ENCODE measurements at regions not wholly inside any gene's neighbourhood (a gene's known extent, or its start where the extent isn't known, plus 50 kb on each side); places are given as distances from the start of the nearest gene placed in this dataset.

DNA sequence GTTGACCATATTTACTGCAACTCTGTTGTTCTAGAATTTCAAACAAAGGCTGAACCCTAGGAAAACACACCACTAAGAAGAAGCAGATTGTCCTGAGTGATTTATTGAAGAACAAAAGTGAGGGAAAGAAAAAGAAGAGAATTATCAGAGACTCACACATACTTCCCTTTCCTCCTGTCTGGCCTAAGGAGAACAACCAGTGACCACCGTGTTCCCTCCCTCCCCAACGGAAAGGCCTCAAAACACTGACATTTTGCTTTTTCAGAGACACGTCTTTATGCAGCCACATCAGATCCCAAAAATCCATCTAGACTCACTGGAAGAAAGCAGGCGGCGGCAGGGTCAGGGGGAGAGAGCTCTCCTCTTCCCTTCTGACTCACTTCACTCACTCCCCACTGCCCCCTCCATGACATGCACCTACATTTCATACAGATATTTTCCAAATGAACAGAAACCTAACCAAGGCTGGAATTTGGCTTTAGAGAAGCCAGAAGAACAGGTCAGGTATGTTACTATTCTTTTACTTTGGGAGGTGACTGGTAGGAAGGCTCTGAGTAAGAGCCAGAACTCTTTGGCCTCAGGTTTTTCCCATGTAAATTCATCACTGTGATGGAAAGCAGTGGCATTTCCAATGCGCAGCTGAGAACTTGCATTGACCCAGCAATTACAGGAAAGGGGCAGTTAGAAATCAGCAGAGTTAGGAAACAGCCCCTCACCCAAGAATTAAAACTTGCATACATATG, 169.9 kb downstream of the BCL11A start:
- TF ChIP-seq, protein P1, sequence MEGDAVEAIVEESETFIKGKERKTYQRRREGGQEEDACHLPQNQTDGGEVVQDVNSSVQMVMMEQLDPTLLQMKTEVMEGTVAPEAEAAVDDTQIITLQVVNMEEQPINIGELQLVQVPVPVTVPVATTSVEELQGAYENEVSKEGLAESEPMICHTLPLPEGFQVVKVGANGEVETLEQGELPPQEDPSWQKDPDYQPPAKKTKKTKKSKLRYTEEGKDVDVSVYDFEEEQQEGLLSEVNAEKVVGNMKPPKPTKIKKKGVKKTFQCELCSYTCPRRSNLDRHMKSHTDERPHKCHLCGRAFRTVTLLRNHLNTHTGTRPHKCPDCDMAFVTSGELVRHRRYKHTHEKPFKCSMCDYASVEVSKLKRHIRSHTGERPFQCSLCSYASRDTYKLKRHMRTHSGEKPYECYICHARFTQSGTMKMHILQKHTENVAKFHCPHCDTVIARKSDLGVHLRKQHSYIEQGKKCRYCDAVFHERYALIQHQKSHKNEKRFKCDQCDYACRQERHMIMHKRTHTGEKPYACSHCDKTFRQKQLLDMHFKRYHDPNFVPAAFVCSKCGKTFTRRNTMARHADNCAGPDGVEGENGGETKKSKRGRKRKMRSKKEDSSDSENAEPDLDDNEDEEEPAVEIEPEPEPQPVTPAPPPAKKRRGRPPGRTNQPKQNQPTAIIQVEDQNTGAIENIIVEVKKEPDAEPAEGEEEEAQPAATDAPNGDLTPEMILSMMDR (IDR thresholded peaks at IDR 0.05) = no peak
- TF ChIP-seq POLR2AphosphoS5 (IDR thresholded peaks at IDR 0.05; ENCODE audit: low read depth, low read length) = no peak
- TF ChIP-seq, protein P2, sequence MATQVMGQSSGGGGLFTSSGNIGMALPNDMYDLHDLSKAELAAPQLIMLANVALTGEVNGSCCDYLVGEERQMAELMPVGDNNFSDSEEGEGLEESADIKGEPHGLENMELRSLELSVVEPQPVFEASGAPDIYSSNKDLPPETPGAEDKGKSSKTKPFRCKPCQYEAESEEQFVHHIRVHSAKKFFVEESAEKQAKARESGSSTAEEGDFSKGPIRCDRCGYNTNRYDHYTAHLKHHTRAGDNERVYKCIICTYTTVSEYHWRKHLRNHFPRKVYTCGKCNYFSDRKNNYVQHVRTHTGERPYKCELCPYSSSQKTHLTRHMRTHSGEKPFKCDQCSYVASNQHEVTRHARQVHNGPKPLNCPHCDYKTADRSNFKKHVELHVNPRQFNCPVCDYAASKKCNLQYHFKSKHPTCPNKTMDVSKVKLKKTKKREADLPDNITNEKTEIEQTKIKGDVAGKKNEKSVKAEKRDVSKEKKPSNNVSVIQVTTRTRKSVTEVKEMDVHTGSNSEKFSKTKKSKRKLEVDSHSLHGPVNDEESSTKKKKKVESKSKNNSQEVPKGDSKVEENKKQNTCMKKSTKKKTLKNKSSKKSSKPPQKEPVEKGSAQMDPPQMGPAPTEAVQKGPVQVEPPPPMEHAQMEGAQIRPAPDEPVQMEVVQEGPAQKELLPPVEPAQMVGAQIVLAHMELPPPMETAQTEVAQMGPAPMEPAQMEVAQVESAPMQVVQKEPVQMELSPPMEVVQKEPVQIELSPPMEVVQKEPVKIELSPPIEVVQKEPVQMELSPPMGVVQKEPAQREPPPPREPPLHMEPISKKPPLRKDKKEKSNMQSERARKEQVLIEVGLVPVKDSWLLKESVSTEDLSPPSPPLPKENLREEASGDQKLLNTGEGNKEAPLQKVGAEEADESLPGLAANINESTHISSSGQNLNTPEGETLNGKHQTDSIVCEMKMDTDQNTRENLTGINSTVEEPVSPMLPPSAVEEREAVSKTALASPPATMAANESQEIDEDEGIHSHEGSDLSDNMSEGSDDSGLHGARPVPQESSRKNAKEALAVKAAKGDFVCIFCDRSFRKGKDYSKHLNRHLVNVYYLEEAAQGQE (IDR thresholded peaks at IDR 0.05; ENCODE audit: insufficient read depth in 1 of 2, low read depth in 2 of 2, low read length in 1 of 2) = no peak
- TF ChIP-seq SIN3A (IDR thresholded peaks at IDR 0.05; ENCODE audit: borderline replicate concordance, insufficient read depth, low read depth, low read length) = no peak
